ENCODE measurements at regions not wholly inside any gene's neighbourhood (a gene's known extent, or its start where the extent isn't known, plus 50 kb on each side); places are given as distances from the start of the nearest gene placed in this dataset.

- Histone ChIP-seq H4K20me1 (ENCODE audit: insufficient read depth) (no peaks in the 10 kb centered on the region), H3K9ac (no peak overlapping the region), H3K4me3 (IDR thresholded peaks at IDR 0.05; ENCODE audit: insufficient read depth, low read depth, low read length) (no peak overlapping the region), H3K27me3 (ENCODE audit: insufficient read depth, low read depth) (no peaks in the 10 kb centered on the region), H3K36me3 (ENCODE audit: insufficient read depth) (no peaks in the 10 kb centered on the region), H3K27ac (peak overlapping the region; percentile 63; the same call in 1 of the 2 replicates), H2AFZ (ENCODE audit: low read depth) (no peak overlapping the region), H3K79me2 (ENCODE audit: insufficient read depth, low read depth) (no peaks in the 10 kb centered on the region), H3K4me1 (ENCODE audit: low read depth, poor library complexity, severe bottlenecking) (peaks cover 34% of the 10 kb centered on the region), H3K4me2 (0 out of 2 replicates have a peak overlapping the region, but pooled peaks have one; percentile 69)
- no peak for TF ChIP-seq CTCF (conservative IDR thresholded peaks at IDR 0.05; ENCODE audit: low read depth, low read length)
Observed at GRCh38 chr16:48459167-48459566, 74.0 kb upstream of the SIAH1 start.

GRCh38 chr16:48454051-48454450 lies 68.8 kb upstream of the SIAH1 start:
- H3K9ac ChIP-seq = no peak overlapping the region
- H4K20me1 ChIP-seq (ENCODE audit: insufficient read depth) = no peaks in the 10 kb centered on the region
- H3K27ac ChIP-seq = no peak overlapping the region
- no peak overlapping the region for H3K4me3 ChIP-seq (IDR thresholded peaks at IDR 0.05; ENCODE audit: insufficient read depth, low read depth, low read length)
- H3K36me3 ChIP-seq (ENCODE audit: insufficient read depth) = no peaks in the 10 kb centered on the region
- no peak overlapping the region for H2AFZ ChIP-seq (ENCODE audit: low read depth)
- H3K4me1 ChIP-seq (ENCODE audit: low read depth, poor library complexity, severe bottlenecking) = peaks cover 27% of the 10 kb centered on the region
- no peak overlapping the region for H3K4me2 ChIP-seq
- no peaks in the 10 kb centered on the region for H3K79me2 ChIP-seq (ENCODE audit: insufficient read depth, low read depth)
- H3K27me3 ChIP-seq (ENCODE audit: insufficient read depth, low read depth) = no peaks in the 10 kb centered on the region
- no peak for TF ChIP-seq CTCF (conservative IDR thresholded peaks at IDR 0.05; ENCODE audit: low read depth, low read length)

DNA sequence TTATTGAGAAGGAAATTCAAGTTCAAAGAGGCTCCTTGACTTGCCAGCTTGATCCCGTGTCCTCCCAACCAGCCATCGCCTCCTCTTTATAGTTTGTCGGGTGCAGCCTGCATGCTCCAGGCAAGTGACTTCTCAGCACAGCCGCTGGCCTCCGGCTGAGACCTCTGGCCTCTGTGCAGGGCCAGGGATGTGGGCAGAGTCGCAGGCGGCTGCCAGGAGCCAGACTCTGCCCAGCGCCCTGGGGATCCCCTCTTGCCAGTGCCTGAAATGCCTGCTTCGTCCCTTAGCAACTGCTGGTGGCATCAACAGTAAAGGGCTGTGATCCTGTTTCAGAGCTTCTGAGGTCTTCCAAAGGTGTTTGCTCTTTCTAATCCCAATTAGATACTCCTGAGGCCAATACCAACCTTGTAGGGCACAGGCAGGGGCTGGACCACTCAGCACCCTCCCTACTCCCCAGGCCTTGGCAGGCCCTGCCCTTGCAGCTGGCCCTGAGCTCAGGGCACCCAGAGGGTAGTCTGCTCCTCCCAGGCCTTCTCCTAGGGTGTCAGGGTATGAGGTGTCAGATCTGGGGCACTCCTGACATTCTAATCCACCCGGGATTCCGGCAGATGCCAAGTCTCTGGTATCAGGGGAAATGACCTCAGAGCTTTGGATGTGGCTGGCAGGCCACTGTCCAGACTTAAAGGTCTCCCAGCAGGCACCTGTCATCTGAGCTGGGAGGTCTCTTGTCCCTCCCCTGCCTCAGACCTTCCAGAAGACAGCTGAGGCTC lies 68.0 kb upstream of the SIAH1 start:
- peaks cover 19% of the 10 kb centered on the region for H3K4me1 ChIP-seq (ENCODE audit: low read depth, poor library complexity, severe bottlenecking)
- H3K4me2 ChIP-seq = no peak overlapping the region
- H3K9ac ChIP-seq = no peak overlapping the region
- H3K4me3 ChIP-seq (IDR thresholded peaks at IDR 0.05; ENCODE audit: insufficient read depth, low read depth, low read length) = no peak overlapping the region
- no peaks in the 10 kb centered on the region for H3K27me3 ChIP-seq (ENCODE audit: insufficient read depth, low read depth)
- H3K79me2 ChIP-seq (ENCODE audit: insufficient read depth, low read depth) = no peaks in the 10 kb centered on the region
- H2AFZ ChIP-seq (ENCODE audit: low read depth) = no peak overlapping the region
- no peaks in the 10 kb centered on the region for H3K36me3 ChIP-seq (ENCODE audit: insufficient read depth)
- no peaks in the 10 kb centered on the region for H4K20me1 ChIP-seq (ENCODE audit: insufficient read depth)
- H3K27ac ChIP-seq = no peak overlapping the region
- TF ChIP-seq CTCF (conservative IDR thresholded peaks at IDR 0.05; ENCODE audit: low read depth, low read length) = no peak

- H3K27ac ChIP-seq = no peak overlapping the region
- H3K79me2 ChIP-seq (ENCODE audit: insufficient read depth, low read depth) = no peaks in the 10 kb centered on the region
- no peak overlapping the region for H3K9ac ChIP-seq
- no peaks in the 10 kb centered on the region for H3K36me3 ChIP-seq (ENCODE audit: insufficient read depth)
- no peak overlapping the region for H3K4me2 ChIP-seq
- H2AFZ ChIP-seq (ENCODE audit: low read depth) = no peak overlapping the region
- H3K27me3 ChIP-seq (ENCODE audit: insufficient read depth, low read depth) = no peaks in the 10 kb centered on the region
- no peaks in the 10 kb centered on the region for H4K20me1 ChIP-seq (ENCODE audit: insufficient read depth)
- H3K4me1 ChIP-seq (ENCODE audit: low read depth, poor library complexity, severe bottlenecking) = peaks cover under 1% of the 10 kb centered on the region
- TF ChIP-seq CTCF (conservative IDR thresholded peaks at IDR 0.05; ENCODE audit: low read depth, low read length) = no peak
- H3K4me3 ChIP-seq (IDR thresholded peaks at IDR 0.05; ENCODE audit: insufficient read depth, low read depth, low read length) = no peak overlapping the region
Observed at GRCh38 chr16:48451323-48451722, 66.1 kb upstream of the SIAH1 start.

Measured in KMS-11 (cell line).